GM18951 (cell line): ENCODE measurements at regions not wholly inside any gene's neighbourhood (a gene's known extent, or its start where the extent isn't known, plus 50 kb on each side); places are given as distances from the start of the nearest gene placed in this dataset.
"Not testable (repeated sequence)": the region's sequence is repeated elsewhere in the genome, so short reads cannot be mapped to it uniquely, and the experiment has no call there.

ENCODE experiments used
- POLR2A ChIP-seq: IDR thresholded peaks from 4 replicates; pipeline ENCODE4 v1.6.1; 2011; ENCODE audit warnings: mild to moderate bottlenecking; ENCODE audit not compliant: insufficient read length, insufficient read depth; ENCODE audit errors: extremely low read depth
- in situ Hi-C: fragments of 300-500 bp; cut with MboI; formaldehyde crosslinking; loops from one replicate; pipeline ENCODE4 v1.12.0; 2022; ENCODE audit warnings: low sequenced_read_pairs, mixed read lengths, inconsistent platforms; ENCODE audit not compliant: unreplicated experiment

DNA sequence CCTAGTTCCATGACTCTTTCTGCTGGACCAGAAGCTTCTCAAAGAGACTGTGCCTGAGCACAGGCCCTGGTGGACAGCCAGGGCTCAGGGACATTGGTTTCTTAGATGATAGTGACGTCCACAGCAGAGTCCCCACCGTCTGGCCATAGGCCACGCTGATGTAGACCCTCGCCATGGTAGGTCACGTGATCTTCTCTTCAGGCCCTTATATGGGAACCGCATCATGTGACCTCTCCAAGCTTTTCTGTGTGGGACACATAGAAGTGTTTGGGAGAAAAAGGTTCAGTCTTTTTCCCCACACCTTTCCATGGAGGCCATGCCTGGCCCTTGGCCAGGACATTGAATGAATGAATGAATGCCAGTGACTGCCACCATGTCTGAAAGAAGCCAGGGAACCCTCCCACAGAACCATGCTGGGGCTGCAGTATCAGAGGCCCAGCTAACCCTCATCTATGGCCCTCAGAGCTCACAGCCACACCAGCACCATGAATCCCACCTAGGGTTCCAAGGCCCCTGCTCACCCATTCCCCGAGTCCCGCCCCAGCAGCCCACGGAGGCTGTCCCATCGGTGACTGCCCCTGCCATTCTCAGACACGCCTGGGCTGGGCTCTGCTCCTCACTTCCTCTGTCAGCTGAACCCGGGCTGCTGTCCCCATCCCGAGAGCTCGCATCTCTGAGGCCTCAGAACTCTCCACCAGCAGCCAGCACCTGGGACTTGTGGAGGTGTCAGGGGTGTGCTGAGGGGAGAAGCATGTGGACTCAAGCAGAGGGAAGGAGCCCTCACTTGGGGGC lies 292.1 kb downstream of the ADGRD1 start:
- TF ChIP-seq POLR2A, result no peak
- in situ Hi-C loops, result no loop called here

DNA sequence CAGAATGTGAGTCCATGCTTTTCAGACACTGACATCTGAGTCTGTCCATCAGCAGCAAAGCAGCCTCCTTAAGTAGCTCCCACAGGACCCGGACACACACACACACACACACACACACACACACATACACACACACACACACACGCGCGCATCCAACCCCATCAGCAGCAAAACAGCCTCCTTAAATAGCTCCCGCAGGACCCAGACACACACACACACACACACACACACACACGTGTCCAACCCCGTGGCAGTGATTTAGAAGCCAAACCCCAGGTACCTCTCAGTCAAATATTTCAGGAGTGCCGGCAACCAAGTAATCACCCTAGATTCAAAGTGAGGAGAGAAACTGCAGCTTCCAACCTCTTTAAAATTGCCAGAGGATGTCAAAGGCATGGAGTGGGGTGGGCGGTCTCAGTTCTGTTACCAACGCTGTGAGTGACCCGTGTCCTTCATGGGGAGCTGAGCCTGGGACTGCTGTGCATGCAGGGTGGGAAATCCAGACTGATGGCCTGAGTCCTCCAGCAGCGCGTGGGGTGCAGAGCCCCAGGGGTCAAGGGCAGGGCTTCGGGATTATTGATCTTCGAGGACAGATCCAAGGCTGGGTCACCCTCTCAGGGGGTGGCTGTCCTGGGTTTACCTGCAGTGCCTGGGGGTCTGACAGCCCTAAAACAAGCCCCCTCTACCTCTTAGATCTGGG lies 293.5 kb downstream of the ADGRD1 start:
- in situ Hi-C loops, result not testable (repeated sequence)

DNA sequence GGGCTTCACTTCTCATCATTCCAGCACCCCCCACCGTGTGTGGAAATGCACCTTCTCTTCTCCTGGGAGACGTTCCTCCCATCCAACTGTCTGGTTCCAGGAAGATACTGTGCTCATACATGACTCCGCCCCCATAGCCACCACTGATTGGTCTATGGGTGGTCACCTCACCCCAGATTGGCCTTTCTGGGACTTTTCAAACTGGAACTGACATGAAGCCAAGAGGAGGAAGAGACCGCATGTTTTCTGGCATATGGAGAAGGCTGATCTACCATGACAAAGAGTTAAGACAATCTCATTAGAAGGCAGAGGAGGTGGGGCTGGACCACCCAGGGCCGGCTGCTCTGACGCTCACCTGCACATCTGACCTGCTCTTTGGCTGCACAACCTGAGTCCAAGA lies 294.2 kb downstream of the ADGRD1 start:
- in situ Hi-C loops, result not testable (repeated sequence)

DNA sequence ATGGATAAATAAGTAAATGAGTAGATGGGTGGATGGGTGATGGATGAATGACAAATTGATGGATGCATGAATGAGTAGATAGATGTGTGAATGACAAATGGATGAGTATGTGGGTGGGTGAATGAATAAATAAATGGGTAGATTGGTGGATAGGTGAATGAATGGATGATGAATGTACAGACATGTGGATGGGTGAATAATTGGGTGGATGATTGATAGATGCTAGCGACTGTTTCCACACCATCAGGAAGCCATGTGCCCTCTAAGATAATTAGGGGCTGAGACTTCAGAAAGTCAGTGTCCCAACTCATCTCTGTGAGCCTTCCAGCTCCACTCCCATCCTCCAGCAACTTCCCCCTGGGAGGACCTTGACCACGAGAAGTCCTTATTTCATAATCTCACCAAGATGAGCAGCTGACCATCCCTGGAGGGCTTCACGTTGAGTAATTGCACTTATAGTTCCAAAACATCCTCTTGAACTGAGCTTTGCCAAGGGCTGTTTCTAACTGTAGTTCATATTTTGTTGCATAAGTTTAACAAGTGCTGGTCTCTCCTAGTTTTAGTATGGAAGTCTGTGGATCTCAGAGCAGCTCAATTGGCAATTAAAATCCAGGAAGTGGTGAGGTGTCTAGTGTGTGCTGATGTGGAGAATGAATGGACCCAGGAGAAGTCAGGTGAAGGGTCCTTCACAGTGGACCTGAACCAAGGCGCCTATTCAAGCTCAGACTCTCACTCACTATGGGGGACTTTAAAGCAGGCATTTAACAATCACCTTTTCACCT lies 295.7 kb downstream of the ADGRD1 start:
- in situ Hi-C loops, result no loop called here

DNA sequence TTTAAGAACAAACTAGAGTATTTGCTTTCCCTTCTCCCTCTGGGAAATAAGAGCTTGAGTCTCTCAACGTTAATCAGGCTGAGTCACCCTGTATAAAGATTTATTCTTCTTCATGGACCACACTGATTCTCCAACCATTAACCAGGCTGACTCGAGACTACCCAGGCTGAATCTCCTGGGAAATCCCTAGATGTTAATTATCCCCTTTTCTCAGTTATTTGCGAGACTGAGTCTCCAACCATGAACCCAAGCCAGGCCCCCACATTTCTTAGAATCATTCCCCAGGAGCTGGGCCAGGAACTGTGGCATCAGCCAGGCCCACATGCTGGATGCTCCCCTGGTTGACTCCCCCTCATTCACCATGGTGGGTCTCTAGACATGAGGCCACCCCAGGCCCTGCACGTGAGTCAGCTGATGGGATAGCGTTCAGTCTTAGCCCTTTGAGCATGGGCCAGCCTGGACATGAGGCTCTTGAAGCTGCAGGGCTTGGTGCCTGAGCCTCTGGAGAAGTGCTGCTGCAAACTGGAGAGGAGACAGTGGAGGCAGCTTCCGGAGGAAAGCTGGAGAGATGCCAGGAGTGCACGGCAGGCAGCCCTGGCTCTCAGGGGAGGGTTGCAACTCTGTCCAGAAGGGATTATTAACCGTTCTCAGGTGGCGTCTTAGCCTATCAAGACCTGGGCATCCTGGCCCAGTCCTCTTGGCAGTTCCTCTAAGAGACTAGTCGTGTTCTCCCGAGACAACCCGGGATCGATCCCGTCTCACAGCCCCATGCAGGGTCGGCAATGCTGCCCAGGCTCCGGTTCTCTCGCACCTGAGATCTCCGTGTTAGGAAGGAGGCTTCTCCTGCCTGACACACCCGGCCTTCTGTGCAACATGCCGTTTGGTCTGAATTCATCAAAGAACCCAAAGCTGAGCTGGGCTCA lies 296.6 kb downstream of the ADGRD1 start:
- in situ Hi-C loops, result no loop called here
- TF ChIP-seq POLR2A, result no peak

More for the DNA sequence above, 295.7 kb downstream of the ADGRD1 start:
- no peak for TF ChIP-seq POLR2A

DNA sequence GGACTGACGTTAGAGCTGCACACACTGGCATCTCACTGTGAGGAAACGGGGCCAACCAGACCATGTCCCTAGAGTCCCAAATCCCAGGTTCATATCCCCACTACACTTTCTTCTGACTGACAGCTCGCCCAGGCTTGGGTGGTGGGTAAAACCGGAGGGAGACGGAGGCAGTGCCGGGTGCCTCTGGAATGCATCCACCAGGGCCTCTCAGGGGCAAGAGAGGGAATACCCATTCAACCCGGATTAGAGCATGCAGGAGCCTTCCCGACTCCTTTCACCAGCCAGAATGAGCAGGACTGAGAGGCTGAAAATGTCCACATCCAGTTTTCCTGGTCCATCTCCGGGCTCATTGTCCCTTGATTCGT lies 297.2 kb downstream of the ADGRD1 start:
- no peak for TF ChIP-seq POLR2A
- in situ Hi-C loops, result no loop called here

DNA sequence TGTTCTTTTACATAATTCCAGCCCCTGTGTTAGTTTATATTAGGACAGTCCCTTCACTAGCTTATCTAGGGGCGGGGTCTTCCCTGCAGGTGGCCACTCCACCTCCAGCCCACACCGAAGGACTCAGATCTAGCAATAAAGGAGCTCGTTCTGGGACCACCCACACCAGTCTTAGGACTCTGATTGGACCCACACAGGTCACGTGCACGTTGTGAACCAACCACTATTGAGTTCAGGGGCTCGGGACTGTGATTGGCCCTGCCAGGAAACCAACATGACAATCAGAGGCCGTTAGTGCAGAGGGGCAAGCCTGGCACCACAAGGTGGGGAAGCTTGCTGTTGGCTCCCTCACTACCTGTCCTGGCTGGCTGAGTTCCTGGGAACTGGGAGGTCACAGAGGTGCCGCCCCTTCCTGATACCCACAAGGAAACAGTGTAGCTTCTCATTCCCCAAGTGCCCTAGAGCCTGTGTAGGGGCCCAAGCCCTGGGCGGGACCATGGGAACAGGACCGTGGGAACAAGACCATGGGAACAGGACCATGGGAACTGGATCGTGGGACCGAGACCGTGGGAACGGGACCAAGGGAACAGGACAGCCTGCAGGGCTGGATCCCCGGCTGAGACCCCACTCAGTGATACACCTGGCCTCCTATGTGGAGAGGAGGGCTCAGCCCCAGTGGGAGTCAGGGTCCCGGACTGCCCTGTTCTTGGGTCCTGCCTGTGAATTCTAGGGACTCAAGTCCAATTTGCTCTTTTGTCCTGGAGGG lies 297.8 kb downstream of the ADGRD1 start:
- in situ Hi-C loops, result no loop called here

DNA sequence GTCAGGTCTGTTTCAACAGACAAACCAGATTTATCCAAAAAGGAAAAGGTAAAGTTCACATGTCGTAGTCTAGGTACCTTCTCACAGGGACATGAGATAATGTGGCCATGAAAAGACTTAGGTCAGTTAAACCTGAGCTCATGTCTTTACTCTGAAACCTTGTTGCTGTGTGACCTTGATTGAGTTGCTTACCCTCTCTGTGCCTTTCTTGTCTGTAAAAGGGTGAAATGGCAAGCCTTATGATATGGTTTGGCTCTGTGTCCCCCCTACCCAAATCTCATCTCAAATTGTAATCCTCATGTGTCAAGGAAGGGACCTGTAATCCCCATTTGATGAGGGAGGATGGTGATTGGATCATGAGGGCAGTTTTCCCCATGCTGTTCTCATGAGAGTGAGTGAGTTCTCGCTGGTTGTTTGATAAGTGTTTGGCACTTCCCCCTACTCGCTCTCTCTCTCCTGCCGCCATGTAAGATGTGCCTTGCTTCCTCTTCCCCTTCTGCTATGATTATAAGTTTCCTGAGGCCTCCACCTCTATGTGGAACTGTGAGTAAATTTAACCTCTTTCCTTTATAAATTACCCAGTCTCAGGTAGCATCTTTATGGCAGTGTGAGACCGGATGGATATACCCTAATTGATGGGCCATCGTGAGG lies 299.8 kb downstream of the ADGRD1 start:
- no peak for TF ChIP-seq POLR2A
- in situ Hi-C loops, result no loop called here

More for the DNA sequence above, 297.8 kb downstream of the ADGRD1 start:
- no peak for TF ChIP-seq POLR2A

DNA sequence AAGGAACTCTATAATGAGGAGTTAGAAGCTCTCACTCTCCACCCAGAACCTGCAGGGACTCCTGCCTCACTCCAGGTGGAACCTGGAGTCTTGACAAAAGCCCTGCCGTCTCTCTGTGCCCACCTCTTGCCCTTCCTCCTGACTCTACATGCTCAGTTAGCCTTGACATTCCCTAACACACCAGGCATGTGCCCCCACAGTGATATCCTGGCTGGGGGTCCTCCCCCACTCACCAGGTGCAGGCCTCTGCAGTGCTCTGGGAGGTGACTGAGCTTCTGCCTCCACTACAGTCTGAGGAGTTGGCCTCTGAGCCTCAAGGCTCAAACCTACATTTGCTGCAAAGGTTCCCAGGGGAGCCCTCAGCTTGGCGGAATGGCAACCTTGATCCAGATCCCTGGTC lies 300.7 kb downstream of the ADGRD1 start:
- in situ Hi-C loops, result no loop called here
- no peak for TF ChIP-seq POLR2A

DNA sequence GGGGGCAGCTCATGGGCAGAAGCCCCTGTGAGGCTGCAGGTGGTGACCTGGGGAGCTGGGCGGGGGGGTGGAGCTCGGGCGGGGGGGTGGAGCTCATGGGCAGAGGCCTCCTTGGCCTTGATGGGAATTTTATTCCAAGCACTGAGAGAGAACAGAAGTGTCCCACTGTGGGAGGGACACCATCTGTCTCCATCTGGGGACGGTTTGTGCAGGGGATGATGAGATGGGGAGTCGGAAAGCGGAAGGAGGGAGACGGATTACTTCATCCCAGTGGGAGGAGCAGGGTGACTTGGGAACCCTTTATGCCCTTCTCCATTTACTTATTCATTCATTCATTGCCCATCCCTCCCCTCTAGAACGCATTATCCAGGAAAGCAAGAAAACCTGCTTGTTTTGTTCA lies 304.7 kb downstream of the ADGRD1 start:
- in situ Hi-C loops, result no loop called here
- no peak for TF ChIP-seq POLR2A

DNA sequence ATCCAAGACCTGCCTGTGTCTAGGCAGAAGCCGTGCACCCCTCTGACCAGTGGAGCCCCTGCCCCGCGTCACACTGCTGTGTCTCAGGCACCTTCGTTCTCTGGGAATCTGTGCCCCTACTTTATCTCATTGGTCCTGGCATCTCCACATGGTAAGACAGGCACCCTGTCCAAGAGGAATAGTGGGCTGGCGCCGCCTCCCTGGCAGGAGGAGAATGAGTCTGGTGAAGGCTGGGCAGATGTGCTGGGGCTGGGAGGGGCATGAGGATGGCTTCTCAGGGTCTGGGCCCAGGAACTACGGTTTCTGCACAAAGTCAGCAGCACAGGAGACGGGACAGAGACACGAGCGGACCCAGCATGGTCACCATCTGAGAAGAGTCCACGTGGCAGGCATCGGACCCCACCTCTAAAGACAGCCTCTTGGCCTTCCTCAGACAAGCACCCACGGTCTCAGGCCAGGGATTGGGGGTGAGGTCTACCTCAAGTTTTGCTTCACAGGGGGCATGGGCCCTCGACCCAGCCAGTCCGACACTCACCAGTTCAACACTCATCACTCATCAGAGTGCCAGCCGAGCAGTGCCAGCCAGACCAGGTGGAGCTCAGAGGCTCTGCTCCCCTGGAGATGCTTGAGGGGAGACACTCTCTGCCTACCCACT lies 306.7 kb downstream of the ADGRD1 start:
- TF ChIP-seq POLR2A, result no peak
- in situ Hi-C loops, result no loop called here
